Mesendoderm (in vitro differentiated cells): ENCODE measurements at regions not wholly inside any gene's neighbourhood (a gene's known extent, or its start where the extent isn't known, plus 50 kb on each side); places are given as distances from the start of the nearest gene placed in this dataset.

Experiments used
- DNase-seq: peaks from one replicate; pipeline ENCODE4 v3.0.0; 2013
- H2AK5ac ChIP-seq: 2 replicates; pipeline ENCODE4 v1.6.1; 2013; ENCODE audit warnings: low read length, inconsistent platforms
- H2BK120ac ChIP-seq: 2 replicates; pipeline ENCODE4 v1.6.1; 2013; ENCODE audit warnings: low read depth, mild to moderate bottlenecking, low read length, moderate library complexity, mixed read lengths
- H2BK15ac ChIP-seq: replicated peaks from 2 replicates; pipeline ENCODE4 v1.6.1; 2013; ENCODE audit warnings: low read depth, mild to moderate bottlenecking, moderate library complexity
- H2BK5ac ChIP-seq: 2 replicates; pipeline ENCODE4 v1.6.1; 2013; ENCODE audit warnings: low read length, inconsistent platforms
- H3K18ac ChIP-seq: 2 replicates; pipeline ENCODE4 v1.6.1; 2013; ENCODE audit warnings: mild to moderate bottlenecking, low read length, mixed read lengths
- H3K23ac ChIP-seq: one replicate; pipeline ENCODE4 v1.6.1; 2013; ENCODE audit warnings: low read length
- H3K27ac ChIP-seq: 2 replicates; pipeline ENCODE4 v1.5.1; 2013; ENCODE audit warnings: low read depth, mild to moderate bottlenecking, inconsistent platforms, low read length, moderate library complexity
- H3K27me3 ChIP-seq: 2 replicates; pipeline ENCODE4 v1.6.1; 2013; ENCODE audit warnings: low read length, control low read depth, mild to moderate bottlenecking, inconsistent platforms; ENCODE audit not compliant: insufficient read depth, poor library complexity
- H3K36me3 ChIP-seq: 2 replicates; pipeline ENCODE4 v1.6.1; 2013; ENCODE audit warnings: low read length, inconsistent platforms; ENCODE audit not compliant: control insufficient read depth, insufficient read depth
- H3K4ac ChIP-seq: one replicate; pipeline ENCODE4 v1.6.1; 2013; ENCODE audit warnings: low read depth, mild to moderate bottlenecking, low read length, moderate library complexity
- H3K4me1 ChIP-seq: 2 replicates; pipeline ENCODE4 v1.6.1; 2013; ENCODE audit warnings: low read depth, low read length, inconsistent platforms; ENCODE audit not compliant: control insufficient read depth
- H3K4me2 ChIP-seq: 2 replicates; pipeline ENCODE4 v1.6.1; 2013; ENCODE audit warnings: low read length
- H3K4me3 ChIP-seq: 2 replicates; pipeline ENCODE4 v1.5.1; 2013; ENCODE audit warnings: mild to moderate bottlenecking, low read length
- H3K56ac ChIP-seq: one replicate; pipeline ENCODE4 v1.6.1; 2013; ENCODE audit warnings: low read length
- H3K79me1 ChIP-seq: 2 replicates; pipeline ENCODE4 v1.6.1; 2013; ENCODE audit warnings: low read length, inconsistent platforms
- H3K79me2 ChIP-seq: 2 replicates; pipeline ENCODE4 v1.6.1; 2013; ENCODE audit warnings: mild to moderate bottlenecking, low read length; ENCODE audit not compliant: control insufficient read depth, insufficient read depth
- H3K9ac ChIP-seq: 2 replicates; pipeline ENCODE4 v1.6.1; 2013; ENCODE audit warnings: low read length, inconsistent platforms
- H4K5ac ChIP-seq: one replicate; pipeline ENCODE4 v1.6.1; 2013; ENCODE audit warnings: low read length
- H4K8ac ChIP-seq: one replicate; pipeline ENCODE4 v1.6.1; 2013; ENCODE audit warnings: low read depth, mild to moderate bottlenecking, control low read depth, low read length, moderate library complexity
- WGBS: extraction: QIAGEN DNeasy Blood & Tissue Kit; methylation state at CpG from one replicate; pipeline ENCODE4 v1.1.7; 2013; ENCODE audit warnings: low lambda C conversion rate, missing lambda C conversion rate; ENCODE audit not compliant: insufficient coverage; ENCODE audit errors: extremely low coverage; 5-methylcytosine and 5-hydroxymethylcytosine counted together

DNA sequence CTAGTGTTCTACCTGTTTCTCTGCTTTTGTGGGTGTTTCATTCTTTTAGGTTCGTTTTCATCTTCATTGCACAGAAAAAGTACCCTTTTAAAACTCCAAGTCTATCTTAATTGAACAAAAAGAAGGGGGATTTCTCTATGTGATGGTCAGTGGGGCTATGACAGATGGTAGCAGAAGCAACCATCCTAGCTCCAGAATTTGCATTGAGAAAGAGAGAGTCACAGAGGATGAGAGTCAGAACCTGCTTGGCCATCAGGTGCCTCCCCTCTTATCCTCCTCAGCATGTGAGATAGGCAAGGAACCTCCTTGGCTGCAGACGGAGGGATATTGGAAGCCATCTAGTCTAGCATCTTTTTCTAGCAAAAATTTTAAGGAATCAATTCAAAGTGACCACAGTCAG, 398.0 kb upstream of the DCC start:
- DNase-seq: no peak
- Histone ChIP-seq H2BK5ac (no peak overlapping the region), H3K4me1 (no peaks in the 10 kb centered on the region), H3K79me2 (no peaks in the 10 kb centered on the region), H3K9ac (no peak overlapping the region), H3K36me3 (no peaks in the 10 kb centered on the region), H3K18ac (no peak overlapping the region), H3K27ac (no peak overlapping the region), H3K79me1 (no peaks in the 10 kb centered on the region), H2BK120ac (no peak overlapping the region), H3K23ac (no peak overlapping the region), H2AK5ac (no peak overlapping the region), H4K5ac (no peak overlapping the region), H3K4me2 (no peak overlapping the region), H3K4ac (no peak overlapping the region), H3K27me3 (no peaks in the 10 kb centered on the region), H3K56ac (no peak overlapping the region), H3K4me3 (no peak overlapping the region), H2BK15ac (no peak overlapping the region), H4K8ac (no peak overlapping the region)
- WGBS: no CpG with 5 or more reads among the region's 2 CpGs

DNA sequence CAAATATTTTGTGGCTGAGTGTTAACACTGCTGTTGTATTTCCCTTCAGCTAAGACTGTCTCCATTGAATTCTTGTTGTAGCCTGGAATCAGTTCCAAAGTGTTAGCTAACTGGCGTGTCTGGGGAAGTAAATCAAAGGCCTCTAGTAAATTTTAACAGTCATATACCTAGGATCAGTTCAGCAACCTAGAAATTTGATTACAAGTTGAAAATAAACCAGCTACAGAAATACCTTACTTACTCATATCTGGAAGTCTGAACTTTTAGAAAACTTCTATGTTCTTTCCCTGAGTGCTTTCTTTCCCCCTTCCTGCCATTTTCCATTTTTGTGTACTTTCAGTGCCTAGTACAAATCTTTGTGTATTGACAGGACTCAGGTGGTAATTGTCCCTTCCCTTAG, 396.7 kb upstream of the DCC start:
- no peak overlapping the region for H3K4me2 ChIP-seq
- H4K5ac ChIP-seq: no peak overlapping the region
- no peak overlapping the region for H3K27ac ChIP-seq
- H3K23ac ChIP-seq: no peak overlapping the region
- WGBS: no CpG with 5 or more reads among the region's 1 CpG
- no peaks in the 10 kb centered on the region for H3K4me1 ChIP-seq
- no peaks in the 10 kb centered on the region for H3K27me3 ChIP-seq
- H3K79me2 ChIP-seq: no peaks in the 10 kb centered on the region
- H2AK5ac ChIP-seq: no peak overlapping the region
- no peak overlapping the region for H2BK120ac ChIP-seq
- no peak overlapping the region for H3K9ac ChIP-seq
- no peak overlapping the region for H3K18ac ChIP-seq
- H2BK5ac ChIP-seq: no peak overlapping the region
- H3K4ac ChIP-seq: no peak overlapping the region
- H3K36me3 ChIP-seq: no peaks in the 10 kb centered on the region
- no peak overlapping the region for H2BK15ac ChIP-seq
- H3K79me1 ChIP-seq: no peaks in the 10 kb centered on the region
- no peak overlapping the region for H4K8ac ChIP-seq
- no peak overlapping the region for H3K4me3 ChIP-seq
- H3K56ac ChIP-seq: no peak overlapping the region
- no peak for DNase-seq

DNA sequence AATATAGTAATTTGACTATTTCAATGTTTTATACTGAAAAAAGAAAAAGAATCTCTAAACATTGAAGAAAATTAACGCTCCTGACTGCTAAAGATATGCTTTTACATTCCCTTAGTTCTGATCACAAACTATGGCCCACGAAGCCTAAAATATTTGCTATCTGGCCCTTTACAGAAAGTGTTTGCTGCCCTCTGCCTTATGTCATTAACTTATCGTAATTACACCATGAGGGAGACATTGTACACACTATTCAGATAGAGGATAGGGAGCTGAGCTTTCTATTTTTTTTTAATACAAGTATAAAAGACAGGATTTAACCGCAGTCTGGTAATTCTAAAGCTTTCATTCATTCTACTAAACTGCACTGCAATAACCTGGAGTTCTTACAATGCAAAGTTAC, 393.1 kb upstream of the DCC start:
- H3K27ac ChIP-seq: no peak overlapping the region
- DNase-seq: no peak
- no peak overlapping the region for H3K56ac ChIP-seq
- H3K9ac ChIP-seq: no peak overlapping the region
- no peak overlapping the region for H4K8ac ChIP-seq
- H3K4me1 ChIP-seq: no peaks in the 10 kb centered on the region
- no peak overlapping the region for H2AK5ac ChIP-seq
- no peak overlapping the region for H2BK15ac ChIP-seq
- no peak overlapping the region for H3K4ac ChIP-seq
- H2BK120ac ChIP-seq: no peak overlapping the region
- no peaks in the 10 kb centered on the region for H3K27me3 ChIP-seq
- H3K79me2 ChIP-seq: no peaks in the 10 kb centered on the region
- no peak overlapping the region for H3K4me3 ChIP-seq
- no peak overlapping the region for H4K5ac ChIP-seq
- H2BK5ac ChIP-seq: no peak overlapping the region
- H3K18ac ChIP-seq: no peak overlapping the region
- H3K23ac ChIP-seq: no peak overlapping the region
- H3K4me2 ChIP-seq: no peak overlapping the region
- no peaks in the 10 kb centered on the region for H3K79me1 ChIP-seq
- H3K36me3 ChIP-seq: no peaks in the 10 kb centered on the region
- no CpG with 5 or more reads among the region's 4 CpGs for WGBS

DNA sequence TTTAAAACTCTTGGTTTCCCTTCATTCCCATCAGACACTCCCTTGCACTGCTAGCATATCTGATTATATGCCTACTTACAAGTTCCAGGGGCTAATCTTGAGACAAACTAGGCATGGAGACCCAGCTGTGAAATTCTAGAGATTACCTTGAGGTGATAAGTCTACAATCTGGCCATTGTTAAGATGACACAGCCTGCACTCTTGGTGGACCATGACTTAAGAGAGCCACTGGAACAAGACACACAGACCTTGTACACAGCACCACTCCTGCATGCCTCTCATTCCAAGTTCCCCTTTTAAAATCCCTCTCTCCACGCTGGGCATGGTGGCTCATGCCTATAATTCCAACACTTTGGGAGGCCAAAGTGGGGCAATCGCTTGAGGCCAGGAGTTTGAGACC, 387.2 kb upstream of the DCC start:
- H3K4me1 ChIP-seq: no peaks in the 10 kb centered on the region
- no peak overlapping the region for H3K18ac ChIP-seq
- no peak overlapping the region for H2BK15ac ChIP-seq
- H3K79me1 ChIP-seq: no peaks in the 10 kb centered on the region
- H3K27ac ChIP-seq: no peak overlapping the region
- no peak overlapping the region for H3K23ac ChIP-seq
- no peak overlapping the region for H3K9ac ChIP-seq
- no peak overlapping the region for H3K4ac ChIP-seq
- H2BK120ac ChIP-seq: no peak overlapping the region
- WGBS: no CpG with 5 or more reads among the region's 2 CpGs
- H2AK5ac ChIP-seq: no peak overlapping the region
- H2BK5ac ChIP-seq: no peak overlapping the region
- H3K4me2 ChIP-seq: no peak overlapping the region
- no peak overlapping the region for H3K4me3 ChIP-seq
- no peak overlapping the region for H4K8ac ChIP-seq
- H4K5ac ChIP-seq: no peak overlapping the region
- no peak overlapping the region for H3K56ac ChIP-seq
- no peaks in the 10 kb centered on the region for H3K27me3 ChIP-seq
- no peaks in the 10 kb centered on the region for H3K79me2 ChIP-seq
- DNase-seq: peak; percentile 64
- H3K36me3 ChIP-seq: no peaks in the 10 kb centered on the region

DNA sequence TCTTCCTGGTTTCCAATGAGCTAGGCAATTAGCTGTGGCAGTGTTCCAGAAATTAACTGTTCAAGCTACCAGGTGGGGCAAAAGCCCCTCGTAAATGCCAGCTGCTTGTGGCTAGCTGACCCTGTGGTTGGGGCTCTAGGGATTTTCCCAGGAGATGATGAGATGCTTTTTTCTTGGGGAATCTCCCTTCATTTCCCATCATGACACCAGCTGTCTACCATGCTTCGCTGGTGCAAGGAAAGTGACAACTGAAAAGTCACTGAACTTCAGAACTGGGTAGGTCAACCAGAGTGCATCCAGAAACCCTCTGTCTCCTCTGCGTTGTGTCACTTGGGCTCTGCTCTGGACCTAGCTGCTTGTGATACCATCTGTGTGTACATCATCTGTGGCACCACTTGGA, 386.5 kb upstream of the DCC start:
- H3K27me3 ChIP-seq: no peaks in the 10 kb centered on the region
- no peak overlapping the region for H3K23ac ChIP-seq
- no peak overlapping the region for H2BK15ac ChIP-seq
- no peaks in the 10 kb centered on the region for H3K36me3 ChIP-seq
- H3K4me1 ChIP-seq: no peaks in the 10 kb centered on the region
- H3K4me3 ChIP-seq: no peak overlapping the region
- no CpG with 5 or more reads among the region's 3 CpGs for WGBS
- H3K4ac ChIP-seq: no peak overlapping the region
- H3K18ac ChIP-seq: no peak overlapping the region
- H2BK120ac ChIP-seq: no peak overlapping the region
- H4K5ac ChIP-seq: no peak overlapping the region
- no peak overlapping the region for H2BK5ac ChIP-seq
- H3K56ac ChIP-seq: no peak overlapping the region
- no peaks in the 10 kb centered on the region for H3K79me1 ChIP-seq
- H3K27ac ChIP-seq: no peak overlapping the region
- H4K8ac ChIP-seq: no peak overlapping the region
- DNase-seq: no peak
- no peak overlapping the region for H3K4me2 ChIP-seq
- H3K9ac ChIP-seq: no peak overlapping the region
- H2AK5ac ChIP-seq: no peak overlapping the region
- no peaks in the 10 kb centered on the region for H3K79me2 ChIP-seq

DNA sequence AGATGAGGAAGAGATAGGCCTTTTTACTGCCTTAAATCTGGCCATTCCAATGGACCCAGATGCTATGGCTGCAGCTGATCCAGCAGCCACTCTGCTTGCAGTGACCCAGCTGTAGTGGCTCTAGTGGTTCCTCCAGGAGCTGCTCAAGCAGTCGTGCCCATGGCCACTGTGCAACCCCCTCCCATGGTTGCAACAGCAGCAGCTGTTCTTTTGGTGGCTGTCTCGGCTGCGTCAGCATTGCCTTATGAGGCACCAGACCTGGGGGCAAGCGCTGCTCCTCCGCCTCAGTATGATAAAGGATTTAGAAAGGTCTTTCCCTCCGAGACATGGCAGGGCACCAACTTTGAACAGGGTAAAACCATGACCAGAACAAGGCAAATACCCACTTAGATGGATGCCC, 384.9 kb upstream of the DCC start:
- H3K36me3 ChIP-seq: no peaks in the 10 kb centered on the region
- no CpG with 5 or more reads among the region's 6 CpGs for WGBS
- no peak overlapping the region for H3K27ac ChIP-seq

More for the DNA sequence above, 384.9 kb upstream of the DCC start:
- Histone ChIP-seq H3K56ac (no peak overlapping the region), H3K4me1 (no peaks in the 10 kb centered on the region), H3K4me3 (no peak overlapping the region), H3K79me2 (no peaks in the 10 kb centered on the region), H3K79me1 (no peaks in the 10 kb centered on the region), H4K5ac (no peak overlapping the region), H2BK15ac (no peak overlapping the region), H3K9ac (no peak overlapping the region), H3K4ac (no peak overlapping the region), H3K4me2 (no peak overlapping the region), H2BK120ac (no peak overlapping the region), H3K18ac (no peak overlapping the region), H3K27me3 (no peaks in the 10 kb centered on the region), H2BK5ac (no peak overlapping the region), H4K8ac (no peak overlapping the region), H3K23ac (no peak overlapping the region), H2AK5ac (no peak overlapping the region)
- DNase-seq: no peak
